Stomach (tissue), 4 donors: ENCODE measurements at regions not wholly inside any gene's neighbourhood (a gene's known extent, or its start where the extent isn't known, plus 50 kb on each side); places are given as distances from the start of the nearest gene placed in this dataset.

Experiments
- EP300 ChIP-seq: sonication (generic); formaldehyde crosslinking; IDR thresholded peaks from one replicate; pipeline ENCODE4 v1.6.1; 2017; ENCODE audit warnings: antibody characterized with exemption
- POLR2A ChIP-seq, 4 donors: fragments of 450-650 bp; IDR thresholded peaks; one replicate each; pipeline ENCODE4 v1.6.1; 2016; ENCODE audit warnings: antibody characterized with exemption in 4 of 4, control low read depth in 2 of 4, mild to moderate bottlenecking in 1 of 4, moderate library complexity in 1 of 4
- POLR2AphosphoS5 ChIP-seq, 3 donors: sonication (generic); formaldehyde crosslinking; IDR thresholded peaks; one replicate each; pipeline ENCODE4 v1.6.1; 2016; ENCODE audit warnings: antibody characterized with exemption in 3 of 3
- TF ChIP-seq, protein P1 (sequence below), 7 experiments: fragments of 450-650 bp in 4 of 7; fragments of 200-600 bp in 3 of 7; sonication (generic) in 3 of 7; IDR thresholded peaks; one replicate each; pipeline ENCODE4 v1.5.1; 2016 to 2019; ENCODE audit warnings: antibody characterized with exemption in 7 of 7, control low read depth in 2 of 7, mild to moderate bottlenecking in 1 of 7

DNA sequence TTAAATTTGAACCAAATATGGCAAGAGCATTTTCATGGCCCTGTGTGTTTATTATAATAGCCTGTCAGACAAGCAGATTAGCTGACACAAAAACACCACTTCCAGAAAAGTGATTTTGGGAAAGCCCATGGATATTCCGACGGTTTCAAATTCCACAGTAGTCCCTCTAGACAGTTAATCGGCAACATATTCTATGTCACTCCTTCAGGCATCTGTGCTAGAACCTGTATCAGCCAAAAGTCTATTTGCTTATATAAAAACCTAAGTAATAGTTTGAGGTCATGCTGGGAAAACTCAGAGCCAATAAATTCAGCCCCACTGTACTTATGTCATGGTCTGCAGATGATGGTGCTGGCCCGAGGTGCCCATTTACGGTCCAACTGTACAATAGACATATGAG is 110.2 kb upstream of the ARHGEF26 start:
- TF ChIP-seq, protein P1, sequence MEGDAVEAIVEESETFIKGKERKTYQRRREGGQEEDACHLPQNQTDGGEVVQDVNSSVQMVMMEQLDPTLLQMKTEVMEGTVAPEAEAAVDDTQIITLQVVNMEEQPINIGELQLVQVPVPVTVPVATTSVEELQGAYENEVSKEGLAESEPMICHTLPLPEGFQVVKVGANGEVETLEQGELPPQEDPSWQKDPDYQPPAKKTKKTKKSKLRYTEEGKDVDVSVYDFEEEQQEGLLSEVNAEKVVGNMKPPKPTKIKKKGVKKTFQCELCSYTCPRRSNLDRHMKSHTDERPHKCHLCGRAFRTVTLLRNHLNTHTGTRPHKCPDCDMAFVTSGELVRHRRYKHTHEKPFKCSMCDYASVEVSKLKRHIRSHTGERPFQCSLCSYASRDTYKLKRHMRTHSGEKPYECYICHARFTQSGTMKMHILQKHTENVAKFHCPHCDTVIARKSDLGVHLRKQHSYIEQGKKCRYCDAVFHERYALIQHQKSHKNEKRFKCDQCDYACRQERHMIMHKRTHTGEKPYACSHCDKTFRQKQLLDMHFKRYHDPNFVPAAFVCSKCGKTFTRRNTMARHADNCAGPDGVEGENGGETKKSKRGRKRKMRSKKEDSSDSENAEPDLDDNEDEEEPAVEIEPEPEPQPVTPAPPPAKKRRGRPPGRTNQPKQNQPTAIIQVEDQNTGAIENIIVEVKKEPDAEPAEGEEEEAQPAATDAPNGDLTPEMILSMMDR (IDR thresholded peaks at IDR 0.05) = no peak
- no peak for TF ChIP-seq POLR2A (IDR thresholded peaks at IDR 0.05)
- TF ChIP-seq POLR2AphosphoS5 (IDR thresholded peaks at IDR 0.05) = no peak
- no peak for TF ChIP-seq EP300
